Mesothelial cell of epicardium (in vitro differentiated cells): ENCODE measurements at regions not wholly inside any gene's neighbourhood (a gene's known extent, or its start where the extent isn't known, plus 50 kb on each side); places are given as distances from the start of the nearest gene placed in this dataset.

ENCODE experiments used
- DNase-seq, 2 experiments: peaks; one replicate each; pipeline ENCODE4 v3.0.0; 2021; ENCODE audit warnings: low spot score in 2 of 2; ENCODE audit not compliant: unreplicated experiment in 2 of 2
- H3K27ac Mint-ChIP-seq: 2 replicates; pipeline ENCODE4 v1.8.0; 2021; ENCODE audit warnings: mixed read lengths
- H3K27me3 Mint-ChIP-seq: 2 replicates; pipeline ENCODE4 v1.8.0; 2021; ENCODE audit warnings: low read depth, mixed read lengths
- H3K36me3 Mint-ChIP-seq: 2 replicates; pipeline ENCODE4 v1.8.0; 2021; ENCODE audit warnings: mixed read lengths
- H3K4me1 Mint-ChIP-seq: 2 replicates; pipeline ENCODE4 v1.8.0; 2021; ENCODE audit warnings: mixed read lengths
- H3K4me3 Mint-ChIP-seq: 2 replicates; pipeline ENCODE4 v1.8.0; 2021; ENCODE audit warnings: mild to moderate bottlenecking, moderate library complexity, mixed read lengths
- H3K9me3 Mint-ChIP-seq: 2 replicates; pipeline ENCODE4 v1.8.0; 2021; ENCODE audit warnings: mixed read lengths
- TF ChIP-seq, protein P1 (sequence below): fragments of 200-600 bp; sonication (generic); IDR thresholded peaks from one replicate; pipeline ENCODE4 v1.5.0; 2021; ENCODE audit warnings: antibody characterized with exemption; ENCODE audit not compliant: unreplicated experiment

DNA sequence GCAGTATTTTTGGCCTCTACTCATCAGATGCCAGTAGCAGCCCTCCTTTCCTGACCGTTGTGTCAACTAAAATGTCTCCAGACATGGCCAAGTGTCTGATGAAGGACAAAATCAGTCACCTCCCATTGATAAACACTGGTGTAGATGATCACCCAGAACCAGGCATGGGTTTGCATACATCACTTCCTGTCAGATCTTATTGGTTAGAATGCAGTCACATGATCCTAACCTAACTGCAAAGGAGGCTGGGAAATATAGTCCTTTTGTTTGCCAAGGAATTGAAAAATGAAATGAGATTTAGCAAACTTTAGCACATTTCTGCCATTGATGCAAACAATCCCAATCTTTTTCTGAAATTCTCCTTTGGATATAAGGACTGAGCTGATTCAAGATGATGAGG lies 141.4 kb downstream of the BUB3 start:
- TF ChIP-seq, protein P1, sequence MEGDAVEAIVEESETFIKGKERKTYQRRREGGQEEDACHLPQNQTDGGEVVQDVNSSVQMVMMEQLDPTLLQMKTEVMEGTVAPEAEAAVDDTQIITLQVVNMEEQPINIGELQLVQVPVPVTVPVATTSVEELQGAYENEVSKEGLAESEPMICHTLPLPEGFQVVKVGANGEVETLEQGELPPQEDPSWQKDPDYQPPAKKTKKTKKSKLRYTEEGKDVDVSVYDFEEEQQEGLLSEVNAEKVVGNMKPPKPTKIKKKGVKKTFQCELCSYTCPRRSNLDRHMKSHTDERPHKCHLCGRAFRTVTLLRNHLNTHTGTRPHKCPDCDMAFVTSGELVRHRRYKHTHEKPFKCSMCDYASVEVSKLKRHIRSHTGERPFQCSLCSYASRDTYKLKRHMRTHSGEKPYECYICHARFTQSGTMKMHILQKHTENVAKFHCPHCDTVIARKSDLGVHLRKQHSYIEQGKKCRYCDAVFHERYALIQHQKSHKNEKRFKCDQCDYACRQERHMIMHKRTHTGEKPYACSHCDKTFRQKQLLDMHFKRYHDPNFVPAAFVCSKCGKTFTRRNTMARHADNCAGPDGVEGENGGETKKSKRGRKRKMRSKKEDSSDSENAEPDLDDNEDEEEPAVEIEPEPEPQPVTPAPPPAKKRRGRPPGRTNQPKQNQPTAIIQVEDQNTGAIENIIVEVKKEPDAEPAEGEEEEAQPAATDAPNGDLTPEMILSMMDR = no peak
- H3K27ac Mint-ChIP-seq = no peak overlapping the region
- peaks cover 9% of the 10 kb centered on the region for H3K27me3 Mint-ChIP-seq
- H3K9me3 Mint-ChIP-seq = peaks cover 5% of the 10 kb centered on the region
- no peaks in the 10 kb centered on the region for H3K36me3 Mint-ChIP-seq
- no peak overlapping the region for H3K4me3 Mint-ChIP-seq
- no peaks in the 10 kb centered on the region for H3K4me1 Mint-ChIP-seq
- DNase-seq = no peak

DNA sequence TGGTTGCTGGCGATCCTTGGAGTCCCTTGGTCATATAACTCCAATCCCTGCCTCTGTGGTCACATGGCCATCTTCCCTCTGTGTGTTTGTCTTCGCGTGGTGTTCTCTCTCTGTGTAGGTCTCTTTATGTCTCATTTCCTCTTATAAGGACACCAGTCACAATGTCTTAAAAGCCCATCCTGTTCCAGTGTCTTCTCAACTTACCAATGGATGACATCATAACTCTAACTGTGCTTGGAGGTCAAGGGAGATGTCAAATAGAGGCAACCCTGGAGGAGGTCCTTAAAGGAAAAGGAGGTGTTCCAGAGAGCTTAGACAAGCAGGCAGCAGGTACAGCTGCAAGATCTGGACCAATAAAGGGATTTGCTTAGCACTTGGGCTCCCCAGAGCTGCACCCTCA lies 143.0 kb downstream of the BUB3 start:
- TF ChIP-seq, protein P1 = no peak
- Mint-ChIP-seq H3K4me1 (no peaks in the 10 kb centered on the region), H3K4me3 (no peak overlapping the region), H3K27ac (no peak overlapping the region), H3K27me3 (peaks cover 4% of the 10 kb centered on the region), H3K36me3 (no peaks in the 10 kb centered on the region), H3K9me3 (no peaks in the 10 kb centered on the region)
- no peak for DNase-seq

DNA sequence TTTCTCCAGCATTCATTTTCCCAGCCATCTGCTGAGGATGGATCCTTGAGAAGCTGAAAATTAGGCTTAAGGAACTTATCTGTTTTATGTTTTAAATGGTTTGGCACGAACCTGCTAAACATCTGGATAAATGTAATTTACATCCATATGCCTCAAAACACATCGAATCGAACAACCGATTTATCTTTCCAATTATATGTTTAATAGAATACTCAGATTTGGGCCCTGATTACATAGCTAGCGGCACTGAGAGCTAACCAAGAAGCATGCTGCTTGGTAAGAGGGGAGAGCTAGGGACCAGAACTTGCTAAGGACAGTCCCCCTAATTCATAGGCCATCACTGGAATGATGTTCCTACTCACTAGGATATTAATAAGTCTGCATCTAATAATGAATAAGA lies 144.4 kb downstream of the BUB3 start:
- Mint-ChIP-seq H3K27ac (no peak overlapping the region), H3K4me3 (no peak overlapping the region), H3K4me1 (no peaks in the 10 kb centered on the region), H3K36me3 (no peaks in the 10 kb centered on the region), H3K27me3 (peaks cover 6% of the 10 kb centered on the region), H3K9me3 (peaks cover 6% of the 10 kb centered on the region)
- no peak for DNase-seq
- TF ChIP-seq, protein P1 = no peak

DNA sequence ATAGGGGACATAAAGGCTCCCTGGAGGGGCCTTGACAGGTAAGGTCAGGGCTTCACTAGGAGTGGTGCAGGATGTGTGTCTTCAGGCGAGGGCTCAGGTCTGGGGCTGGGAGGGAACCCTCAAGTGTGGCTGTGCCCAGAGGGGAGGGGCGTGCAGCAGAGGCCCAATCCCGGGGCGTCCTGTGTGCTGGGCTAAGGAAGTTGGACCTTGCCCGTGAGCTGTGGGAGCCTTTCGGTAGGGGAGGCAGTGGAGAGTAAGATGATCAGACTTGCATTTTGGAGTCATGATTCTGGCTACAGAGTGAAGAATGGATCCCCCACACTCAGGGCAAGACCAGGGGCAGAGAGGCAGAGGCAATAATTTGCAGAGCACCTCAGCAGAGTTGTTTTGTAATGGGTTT lies 145.4 kb downstream of the BUB3 start:
- Mint-ChIP-seq H3K9me3 (peaks cover 6% of the 10 kb centered on the region), H3K27ac (no peak overlapping the region), H3K27me3 (peaks cover 5% of the 10 kb centered on the region), H3K4me1 (no peaks in the 10 kb centered on the region), H3K4me3 (no peak overlapping the region), H3K36me3 (no peaks in the 10 kb centered on the region)
- TF ChIP-seq, protein P1 = no peak
- no peak for DNase-seq

DNA sequence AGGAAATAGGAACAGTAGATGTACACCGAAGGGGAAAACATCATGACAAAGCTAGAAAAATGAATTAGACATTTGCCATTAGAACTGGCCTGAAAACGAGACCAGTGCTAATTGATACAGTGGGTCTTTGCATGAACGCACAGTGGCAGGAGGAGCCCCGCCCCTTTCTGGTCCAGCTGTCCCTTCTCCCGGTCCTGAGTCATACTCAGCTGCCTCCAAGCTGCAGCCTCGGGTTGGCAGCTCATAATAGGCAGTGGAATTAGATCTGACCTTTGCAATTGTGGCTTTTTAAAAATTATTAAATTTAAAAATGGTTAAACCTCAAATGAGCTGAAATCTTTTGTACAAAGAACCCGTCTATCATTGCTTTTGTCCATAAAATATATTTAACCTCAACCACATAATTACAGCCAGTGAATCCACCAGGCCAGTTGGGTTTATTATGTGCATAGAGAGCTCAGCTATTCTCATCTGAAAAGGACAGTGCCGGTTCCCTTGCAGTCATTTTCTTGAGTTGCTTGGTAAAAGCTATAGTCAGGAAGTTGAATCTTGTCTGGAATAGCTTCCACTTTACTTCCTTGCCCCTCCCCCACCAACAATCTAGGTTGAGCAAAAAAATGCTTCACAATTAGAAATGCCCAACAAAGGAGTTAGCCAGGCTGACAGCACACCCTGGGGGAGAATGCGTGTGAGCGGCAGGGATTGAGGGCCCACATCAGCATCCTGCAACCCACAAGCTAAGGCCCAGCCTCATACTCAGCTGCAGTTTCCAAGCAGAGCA lies 147.1 kb downstream of the BUB3 start:
- Mint-ChIP-seq H3K4me1 (no peaks in the 10 kb centered on the region), H3K4me3 (no peak overlapping the region), H3K9me3 (peaks cover 6% of the 10 kb centered on the region), H3K27ac (no peak overlapping the region), H3K36me3 (no peaks in the 10 kb centered on the region), H3K27me3 (peaks cover 11% of the 10 kb centered on the region)
- TF ChIP-seq, protein P1 = no peak
- no peak for DNase-seq
